Muscle of leg (tissue), 3 donors: ENCODE measurements at regions not wholly inside any gene's neighbourhood (a gene's known extent, or its start where the extent isn't known, plus 50 kb on each side); places are given as distances from the start of the nearest gene placed in this dataset.

Experiments
- DNase-seq: peaks from one replicate; pipeline ENCODE4 v3.0.0; 2013
- H3K27ac ChIP-seq: one replicate; pipeline ENCODE4 v1.5.1; 2013; ENCODE audit warnings: mild to moderate bottlenecking, low read length, control low read depth
- H3K27me3 ChIP-seq: one replicate; pipeline ENCODE4 v1.6.1; 2013; ENCODE audit warnings: low read length; ENCODE audit not compliant: control insufficient read depth, insufficient read depth
- H3K36me3 ChIP-seq: one replicate; pipeline ENCODE4 v1.6.1; 2013; ENCODE audit warnings: low read length; ENCODE audit not compliant: control insufficient read depth, insufficient read depth
- H3K4me1 ChIP-seq: one replicate; pipeline ENCODE4 v1.6.1; 2013; ENCODE audit warnings: low read length; ENCODE audit not compliant: control insufficient read depth, insufficient read depth
- H3K4me3 ChIP-seq: one replicate; pipeline ENCODE4 v1.5.1; 2013; ENCODE audit warnings: low read length, control low read depth
- H3K9me3 ChIP-seq: replicated peaks from 2 replicates; pipeline ENCODE4 v1.6.1; 2013; ENCODE audit warnings: low read depth, low read length; ENCODE audit not compliant: control insufficient read depth
- WGBS: methylation state at CpG from one replicate; pipeline ENCODE4 v1.1.5; 2013; ENCODE audit warnings: missing lambda C conversion rate; ENCODE audit not compliant: insufficient coverage; 5-methylcytosine and 5-hydroxymethylcytosine counted together

- DNase-seq: no peak
- no peaks in the 10 kb centered on the region for H3K36me3 ChIP-seq
- H3K27ac ChIP-seq: no peak overlapping the region
- no peak overlapping the region for H3K4me3 ChIP-seq
- H3K4me1 ChIP-seq: no peaks in the 10 kb centered on the region
- H3K27me3 ChIP-seq: no peaks in the 10 kb centered on the region
- H3K9me3 ChIP-seq: no peaks in the 10 kb centered on the region
- 83% methylated on average over 4 of the region's 5 CpGs for WGBS
Observed at GRCh38 chr6:104579310-104579863, 280.3 kb downstream of the HACE1 start.

- DNase-seq: no peak
- no peak overlapping the region for H3K4me3 ChIP-seq
- no peaks in the 10 kb centered on the region for H3K9me3 ChIP-seq
- no peaks in the 10 kb centered on the region for H3K4me1 ChIP-seq
- H3K27ac ChIP-seq: no peak overlapping the region
- H3K27me3 ChIP-seq: no peaks in the 10 kb centered on the region
- no peaks in the 10 kb centered on the region for H3K36me3 ChIP-seq
Observed at GRCh38 chr6:104575536-104575935, 284.2 kb downstream of the HACE1 start.

- H3K36me3 ChIP-seq: no peaks in the 10 kb centered on the region
- WGBS: no CpG with 5 or more reads among the region's 1 CpG
- no peak for DNase-seq
- H3K9me3 ChIP-seq: no peaks in the 10 kb centered on the region
- no peaks in the 10 kb centered on the region for H3K4me1 ChIP-seq
- no peaks in the 10 kb centered on the region for H3K27me3 ChIP-seq
- H3K4me3 ChIP-seq: no peak overlapping the region
- H3K27ac ChIP-seq: no peak overlapping the region
Observed at GRCh38 chr6:104574135-104574750, 285.5 kb downstream of the HACE1 start.

- Histone ChIP-seq H3K4me1 (no peaks in the 10 kb centered on the region), H3K27me3 (no peaks in the 10 kb centered on the region), H3K4me3 (no peak overlapping the region), H3K9me3 (no peaks in the 10 kb centered on the region), H3K36me3 (no peaks in the 10 kb centered on the region), H3K27ac (no peak overlapping the region)
- DNase-seq: no peak
- 90% methylated on average over 2 of the region's 3 CpGs for WGBS
Observed at GRCh38 chr6:104573350-104573749, 286.4 kb downstream of the HACE1 start.

GRCh38 chr6:104572901-104573300 is 286.8 kb downstream of the HACE1 start:
- no peak for DNase-seq
- Histone ChIP-seq H3K9me3 (no peaks in the 10 kb centered on the region), H3K4me3 (no peak overlapping the region), H3K27me3 (no peaks in the 10 kb centered on the region), H3K27ac (no peak overlapping the region), H3K4me1 (no peaks in the 10 kb centered on the region), H3K36me3 (no peaks in the 10 kb centered on the region)
- no CpG with 5 or more reads among the region's 4 CpGs for WGBS

GRCh38 chr6:104566411-104566810 is 293.3 kb downstream of the HACE1 start:
- Histone ChIP-seq H3K4me1 (no peaks in the 10 kb centered on the region), H3K36me3 (no peaks in the 10 kb centered on the region), H3K27me3 (no peaks in the 10 kb centered on the region), H3K9me3 (no peaks in the 10 kb centered on the region), H3K27ac (no peak overlapping the region), H3K4me3 (no peak overlapping the region)
- WGBS: 77% methylated on average over 3 of the region's 3 CpGs
- DNase-seq: no peak

- no CpG with 5 or more reads among the region's 3 CpGs for WGBS
- H3K4me3 ChIP-seq: no peak overlapping the region
Observed at GRCh38 chr6:104563306-104563705, 296.4 kb downstream of the HACE1 start.

GRCh38 chr6:104559435-104560202 is 300.1 kb downstream of the HACE1 start:
- H3K9me3 ChIP-seq: no peaks in the 10 kb centered on the region
- no peak for DNase-seq
- no peak overlapping the region for H3K27ac ChIP-seq
- 50% methylated on average over 1 of the region's 3 CpGs for WGBS
- no peaks in the 10 kb centered on the region for H3K36me3 ChIP-seq
- no peak overlapping the region for H3K4me3 ChIP-seq
- H3K4me1 ChIP-seq: no peaks in the 10 kb centered on the region
- H3K27me3 ChIP-seq: no peaks in the 10 kb centered on the region

More at GRCh38 chr6:104563306-104563705, 296.4 kb downstream of the HACE1 start:
- Histone ChIP-seq H3K9me3 (no peaks in the 10 kb centered on the region), H3K27me3 (no peaks in the 10 kb centered on the region), H3K4me1 (no peaks in the 10 kb centered on the region), H3K36me3 (no peaks in the 10 kb centered on the region), H3K27ac (no peak overlapping the region)
- DNase-seq: no peak

- WGBS: no CpG with 5 or more reads among the region's 3 CpGs
- Histone ChIP-seq H3K36me3 (no peaks in the 10 kb centered on the region), H3K27ac (no peak overlapping the region), H3K4me1 (no peaks in the 10 kb centered on the region), H3K9me3 (no peaks in the 10 kb centered on the region), H3K27me3 (no peaks in the 10 kb centered on the region), H3K4me3 (no peak overlapping the region)
- no peak for DNase-seq
Observed at GRCh38 chr6:104558746-104559145, 301.0 kb downstream of the HACE1 start.

- Histone ChIP-seq H3K36me3 (no peaks in the 10 kb centered on the region), H3K4me1 (no peaks in the 10 kb centered on the region), H3K27ac (no peak overlapping the region), H3K27me3 (no peaks in the 10 kb centered on the region), H3K4me3 (no peak overlapping the region), H3K9me3 (no peaks in the 10 kb centered on the region)
- WGBS: 94% methylated on average over 3 of the region's 4 CpGs
- DNase-seq: no peak
Observed at GRCh38 chr6:104548297-104548696, 311.4 kb downstream of the HACE1 start.
